NCI-H774 (cell line): ENCODE measurements at regions not wholly inside any gene's neighbourhood (a gene's known extent, or its start where the extent isn't known, plus 50 kb on each side); places are given as distances from the start of the nearest gene placed in this dataset.
"Not testable (repeated sequence)": the region's sequence is repeated elsewhere in the genome, so short reads cannot be mapped to it uniquely, and the experiment has no call there.

Experiments used
- DNase-seq: peaks from one replicate; lab custom pipeline; 2025; lab: John Stamatoyannopoulos, UW

DNA sequence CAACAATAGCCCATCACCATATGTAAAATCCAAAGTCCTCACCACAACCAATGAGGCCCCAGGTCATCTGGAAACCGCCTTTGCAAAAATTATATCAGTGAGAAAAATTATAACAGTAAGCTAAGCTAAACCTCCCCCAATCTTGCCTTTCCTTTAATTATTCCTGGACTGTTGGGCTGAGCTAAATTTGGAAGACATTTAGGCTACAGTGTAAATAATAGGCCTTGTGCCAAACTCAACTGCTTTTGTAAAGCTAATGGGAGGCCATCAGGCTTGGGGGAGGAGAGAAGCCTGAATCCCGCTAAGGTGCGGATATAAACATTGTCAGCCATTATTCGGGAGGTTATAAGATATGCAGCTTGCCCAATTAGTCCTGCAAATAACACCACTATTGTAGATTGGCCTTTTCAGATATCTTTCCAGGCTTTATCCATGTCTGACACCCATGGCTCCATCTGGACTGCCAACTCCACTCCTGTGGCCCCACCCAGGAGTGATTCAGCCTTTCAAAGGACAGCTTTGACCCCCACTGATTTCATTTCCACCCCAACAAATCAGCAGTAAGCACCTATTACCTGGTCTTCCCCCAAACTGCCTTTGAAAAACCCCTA is 53.0 kb upstream of the CA12 start:
- DNase-seq, result peak; percentile 67

DNA sequence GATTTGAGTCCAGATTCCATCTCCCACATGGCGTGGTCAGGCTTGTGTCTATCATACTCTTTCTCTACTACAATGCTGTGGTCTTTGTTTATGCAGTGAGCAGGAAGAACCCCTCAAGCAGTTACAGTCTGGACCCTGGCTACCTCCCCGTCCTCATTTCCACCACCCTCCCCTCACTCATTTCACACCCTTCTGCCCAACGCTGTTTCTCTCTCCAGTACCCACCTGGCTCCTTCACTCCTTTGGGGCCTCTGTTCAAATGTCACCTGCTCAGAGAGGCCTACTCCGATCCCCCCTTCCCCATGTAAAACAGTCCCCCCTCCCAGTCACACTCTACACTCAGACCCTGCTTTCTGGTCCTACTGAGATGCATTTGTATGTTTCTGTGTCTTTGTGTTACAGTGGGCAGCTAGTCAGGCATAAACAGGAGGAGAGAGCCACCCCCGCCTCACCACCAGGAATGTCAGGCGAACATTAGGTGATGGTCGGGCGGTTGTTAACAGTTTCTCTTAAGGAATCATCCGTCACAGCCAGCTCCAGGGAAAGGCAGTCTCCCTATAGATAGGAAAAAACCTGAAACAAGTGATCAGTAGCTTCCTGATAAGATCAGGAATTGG is 53.7 kb upstream of the CA12 start:
- DNase-seq, result no peak

DNA sequence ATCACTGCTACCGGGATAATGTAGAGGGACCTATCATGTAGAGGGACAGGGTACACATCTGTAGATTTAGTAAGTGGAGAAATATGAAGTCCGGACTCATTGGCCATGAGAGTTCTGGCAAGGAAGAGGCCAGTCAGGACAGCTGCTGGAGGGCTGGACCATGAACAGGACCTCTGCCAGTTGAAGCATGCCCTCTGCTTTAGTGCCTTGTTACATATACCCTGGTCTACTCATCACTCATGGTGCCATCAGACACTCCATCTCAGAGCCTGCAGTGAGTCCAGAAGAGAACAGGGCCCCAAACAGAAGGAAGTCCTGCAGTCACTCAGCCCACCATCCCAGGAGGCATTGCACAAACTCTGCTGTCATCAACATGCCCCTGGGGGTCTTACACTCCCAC is 54.7 kb upstream of the CA12 start:
- DNase-seq, result no peak

DNA sequence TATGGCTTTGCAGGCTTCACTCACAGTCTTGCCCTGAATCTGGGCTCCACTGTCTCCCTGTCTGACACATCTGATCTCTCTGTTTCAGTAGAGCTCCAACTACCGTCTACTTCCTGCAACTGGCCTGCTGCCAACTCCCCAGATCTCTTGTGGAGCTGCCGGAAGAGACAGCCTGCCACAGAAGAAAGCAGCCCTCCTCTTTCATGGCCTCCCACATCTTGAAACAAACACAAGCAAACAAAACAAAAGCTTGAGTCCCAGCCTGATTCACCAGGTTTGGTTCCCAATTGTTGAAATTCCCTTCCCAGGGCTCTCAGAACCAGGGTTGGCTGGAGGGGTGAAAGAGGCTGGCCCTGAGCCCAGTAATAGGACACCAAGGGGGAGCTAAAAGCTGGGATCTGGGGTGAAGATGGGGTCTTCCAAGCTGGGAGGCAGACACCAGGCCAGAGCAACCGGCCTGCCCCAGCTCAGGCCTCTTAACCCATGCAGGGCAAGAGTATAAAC is 55.3 kb upstream of the CA12 start:
- peak; percentile 36 for DNase-seq

DNA sequence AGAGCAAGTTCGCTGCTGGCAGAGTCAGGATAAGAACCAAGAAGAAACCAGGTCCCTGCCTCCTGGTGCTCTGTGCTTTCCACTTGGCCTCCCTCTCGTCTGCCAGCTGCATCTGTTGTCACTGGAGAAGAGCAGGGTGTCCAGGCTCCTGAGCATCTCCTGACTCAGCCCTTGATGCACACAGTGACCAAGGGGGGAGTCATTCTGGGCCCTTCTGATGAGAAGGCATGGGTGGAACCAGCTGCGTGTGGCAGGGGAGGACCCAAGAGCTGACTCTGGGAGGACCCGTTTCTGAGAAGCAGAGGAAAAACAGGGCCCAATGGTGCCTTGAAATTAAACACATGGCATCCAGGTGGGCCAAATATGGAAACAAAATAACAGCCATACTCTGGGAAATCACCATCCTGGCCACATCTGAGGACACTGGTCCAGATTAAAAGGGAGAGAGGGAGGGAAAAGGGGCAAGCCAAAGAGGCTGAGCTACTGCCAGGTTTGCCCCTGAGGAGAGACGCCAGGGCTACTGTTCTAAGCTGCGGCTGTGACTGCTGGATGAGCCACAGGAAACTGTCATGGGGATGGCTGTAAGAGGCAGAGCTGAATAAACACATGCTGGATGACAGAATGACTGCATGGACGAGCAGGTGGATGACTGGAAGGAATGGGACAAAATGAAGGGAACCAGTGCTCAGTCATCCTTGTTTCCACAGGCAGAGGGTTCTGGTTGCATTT is 58.1 kb upstream of the CA12 start:
- DNase-seq, result no peak

DNA sequence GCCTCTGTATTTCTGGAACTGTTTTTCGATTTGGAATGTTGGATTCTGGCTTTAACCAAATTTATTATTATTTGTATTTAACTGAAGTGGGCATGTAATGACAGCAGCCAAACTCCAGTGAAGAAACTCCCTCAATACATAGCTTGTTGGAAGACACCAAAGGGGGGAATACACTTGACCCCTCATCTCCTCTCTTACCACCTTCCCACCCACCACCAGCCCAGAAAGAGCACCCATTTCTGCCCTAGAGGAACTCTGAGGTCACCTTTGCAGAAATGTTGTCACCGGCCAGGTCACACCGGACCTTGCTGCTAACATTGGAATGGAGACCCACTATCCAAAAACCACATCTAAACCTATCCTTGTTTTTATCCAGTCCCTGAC is 58.6 kb upstream of the CA12 start:
- DNase-seq, result no peak

DNA sequence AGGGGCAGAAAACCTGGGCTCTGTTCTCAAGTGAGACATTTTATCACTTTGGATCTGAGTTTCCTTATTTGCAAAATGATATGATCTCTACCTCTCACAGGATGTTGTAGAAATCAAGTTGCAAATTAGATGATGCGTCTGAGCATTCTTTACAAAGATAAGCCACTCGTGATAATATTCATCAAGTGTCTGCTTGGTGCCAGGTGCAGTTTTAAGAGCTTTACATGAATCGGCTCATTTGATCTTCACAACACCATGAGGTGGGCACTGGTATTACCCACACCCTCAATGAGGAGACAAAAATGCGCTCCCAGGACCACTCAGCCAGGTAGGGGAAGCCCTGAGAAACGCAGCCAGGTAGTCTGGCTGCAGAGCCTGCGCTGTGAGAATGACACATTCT is 59.1 kb upstream of the CA12 start:
- DNase-seq, result no peak

DNA sequence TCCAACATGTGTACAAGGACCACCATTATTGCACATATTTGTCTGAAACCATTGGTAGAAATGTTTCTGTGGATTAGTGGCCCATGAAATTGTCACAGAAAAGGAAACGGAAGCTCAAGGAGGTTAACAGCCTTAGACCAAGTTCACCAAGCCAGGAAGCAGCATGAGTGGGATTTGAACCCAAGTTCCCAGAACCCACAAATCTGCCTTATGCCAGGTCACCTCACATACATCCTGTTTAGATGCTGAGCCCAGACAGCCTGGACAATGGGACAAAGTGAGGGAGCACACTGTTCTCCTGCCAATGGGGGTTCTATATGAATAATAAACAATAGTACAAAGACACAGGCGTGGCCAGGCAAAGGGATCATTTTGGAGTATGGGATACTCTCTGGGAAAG is 59.6 kb upstream of the CA12 start:
- no peak for DNase-seq

DNA sequence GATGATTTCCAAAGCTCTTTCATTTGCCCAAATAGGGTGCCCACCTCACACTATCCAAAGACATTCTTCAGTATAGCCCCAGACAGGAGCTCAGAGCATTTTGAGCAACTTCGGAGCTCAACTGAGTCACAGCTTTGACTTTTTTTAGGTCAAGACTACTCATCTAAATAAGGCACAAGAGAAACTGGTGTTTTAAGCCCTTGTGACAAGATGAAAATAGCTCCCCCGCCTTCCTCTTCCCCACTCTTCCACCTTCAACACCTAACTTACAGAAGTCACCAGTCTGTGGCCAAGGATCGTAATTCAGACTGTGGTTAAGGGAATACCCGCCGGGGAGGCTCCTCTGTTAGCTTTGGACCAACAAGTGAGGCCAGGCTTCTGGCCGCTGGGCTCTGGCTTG is 60.4 kb upstream of the CA12 start:
- no peak for DNase-seq

DNA sequence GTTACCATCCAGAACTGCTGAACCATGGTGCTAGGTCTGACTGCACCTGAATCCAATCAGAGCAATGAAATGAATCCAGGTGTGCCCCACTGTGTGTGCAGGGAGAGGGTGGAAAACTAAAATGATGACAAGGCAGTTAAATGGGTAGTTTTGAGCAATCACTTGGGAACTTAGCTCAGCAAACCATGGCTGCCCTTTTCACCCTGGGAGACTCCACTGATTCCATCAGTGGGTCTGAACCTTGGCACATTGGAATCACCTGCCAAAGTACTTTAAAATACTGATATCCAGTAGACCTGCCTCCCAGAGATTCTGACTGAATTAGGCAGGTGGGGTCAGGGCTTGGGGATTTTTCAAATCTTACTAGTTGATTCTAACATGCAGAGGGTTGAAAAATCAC is 59.8 kb upstream of the USP3 start:
- no peak for DNase-seq

DNA sequence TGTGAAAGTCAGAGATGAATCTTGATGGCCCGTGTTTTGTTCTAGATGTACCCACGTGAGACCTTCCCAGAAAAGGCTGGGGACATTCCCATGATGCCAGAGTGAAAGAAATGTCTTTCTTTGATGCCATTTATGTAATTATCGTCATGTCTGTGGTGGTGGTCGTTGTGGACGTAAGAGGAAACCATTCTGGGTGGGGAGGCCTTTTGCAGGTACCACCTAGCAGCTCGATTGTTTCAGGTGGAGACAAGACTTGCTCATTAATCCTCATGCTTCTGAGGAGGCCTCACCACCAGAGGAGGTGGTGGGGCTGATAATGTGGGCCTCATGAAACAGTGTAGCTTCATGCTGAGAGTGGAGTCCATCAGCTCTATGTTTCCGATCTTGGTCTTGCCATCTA is 58.1 kb upstream of the USP3 start:
- no peak for DNase-seq

DNA sequence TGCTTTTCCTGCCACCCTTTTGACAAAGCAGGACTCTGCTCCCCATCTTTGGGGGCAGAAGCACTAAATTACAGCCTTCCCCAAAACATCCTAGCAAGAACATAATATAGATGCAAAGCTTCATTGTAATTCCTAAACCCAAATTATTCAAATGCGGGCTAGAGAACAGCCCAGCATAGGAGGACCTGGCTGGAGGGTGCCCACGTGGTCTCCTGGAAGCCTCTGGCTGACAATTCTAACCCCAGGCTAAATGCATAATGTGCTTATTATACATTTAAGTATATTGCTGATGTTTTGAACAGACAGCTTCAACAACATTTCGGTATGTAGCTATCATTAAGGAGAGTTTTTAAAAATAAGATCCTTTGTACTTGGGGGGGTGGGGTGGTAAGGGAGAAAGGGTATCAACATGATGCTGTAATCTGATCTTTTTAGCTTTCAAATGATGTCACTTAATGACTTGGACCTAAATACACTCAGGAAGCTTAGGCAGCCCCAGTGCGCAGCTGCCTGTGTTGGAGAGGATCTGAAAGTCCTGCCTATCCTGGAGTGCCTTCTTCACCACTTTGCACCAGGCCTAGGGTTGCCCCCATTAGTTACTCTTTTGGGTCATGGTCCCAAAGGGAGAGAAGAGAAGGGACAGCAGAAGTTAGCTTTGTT is 57.2 kb upstream of the USP3 start:
- DNase-seq, result peak; percentile 49

DNA sequence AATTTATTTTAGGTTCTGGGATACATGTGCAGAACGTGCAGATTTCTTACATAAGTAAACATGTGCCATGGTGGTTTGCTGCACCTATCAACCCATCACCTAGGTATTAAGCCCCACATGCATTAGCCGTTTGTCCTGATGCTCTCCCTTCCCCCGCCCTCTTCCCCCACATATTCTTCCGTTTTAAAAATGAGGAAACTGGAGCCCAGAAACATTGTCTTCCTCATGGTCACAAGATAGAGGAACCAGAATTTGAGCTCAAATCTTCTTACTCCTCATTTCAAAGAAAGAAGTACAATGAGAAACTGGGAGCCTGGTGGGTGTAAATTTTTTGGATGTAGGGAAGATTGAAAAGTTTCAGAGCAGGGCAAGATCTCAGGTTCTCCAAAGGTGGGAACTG is 56.1 kb upstream of the USP3 start:
- no peak for DNase-seq

DNA sequence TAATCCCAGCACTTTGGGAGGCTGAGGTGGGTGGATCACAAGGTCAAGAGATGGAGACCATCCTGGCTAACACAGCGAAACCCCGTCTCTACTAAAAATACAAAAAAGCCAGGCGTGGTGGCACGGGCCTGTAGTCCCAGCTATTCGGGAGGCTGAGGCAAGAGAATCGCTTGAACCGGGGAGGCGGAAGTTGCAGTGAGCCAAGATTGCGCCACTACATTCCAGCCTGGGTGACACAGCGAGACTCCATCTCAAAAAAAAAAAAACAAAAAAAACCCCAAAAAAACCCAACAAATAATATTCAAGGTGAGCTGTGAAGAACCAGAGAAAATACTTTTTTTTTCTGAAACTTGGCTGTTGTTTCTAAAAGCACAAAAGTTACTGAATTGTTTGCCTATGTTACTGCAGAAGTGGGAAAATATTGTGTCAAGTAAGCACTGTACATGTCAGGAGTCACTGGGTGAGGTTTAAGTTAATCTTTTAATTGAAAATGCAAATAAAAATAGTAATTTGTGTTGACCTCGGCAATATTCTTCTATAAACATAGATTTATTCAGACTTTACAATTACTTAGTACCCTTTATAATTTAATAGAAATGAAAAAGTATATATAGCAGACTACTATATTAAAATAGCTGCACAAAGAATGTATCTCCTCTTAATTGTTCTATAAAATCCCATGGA is 55.4 kb upstream of the USP3 start:
- DNase-seq, result not testable (repeated sequence)

DNA sequence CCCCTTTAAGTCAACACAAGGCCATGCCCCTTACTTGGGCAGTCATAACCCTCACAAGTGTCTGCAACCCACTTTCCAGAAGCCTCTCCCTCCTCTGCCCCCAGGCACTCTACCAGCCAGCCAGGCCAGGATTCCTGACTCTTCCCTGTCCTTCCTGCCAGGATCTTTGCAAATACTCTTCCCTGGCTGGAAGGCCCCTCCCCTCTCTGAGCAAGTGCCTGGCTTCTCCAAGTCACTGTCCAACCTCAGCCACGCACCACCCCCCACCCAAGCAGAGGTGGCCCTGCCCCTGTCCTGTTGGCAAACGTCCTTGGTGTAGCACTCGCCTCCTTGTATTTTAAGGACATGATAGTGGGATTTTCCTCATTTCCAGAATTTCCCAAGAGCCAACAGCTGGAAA is 54.7 kb upstream of the USP3 start:
- DNase-seq, result no peak

DNA sequence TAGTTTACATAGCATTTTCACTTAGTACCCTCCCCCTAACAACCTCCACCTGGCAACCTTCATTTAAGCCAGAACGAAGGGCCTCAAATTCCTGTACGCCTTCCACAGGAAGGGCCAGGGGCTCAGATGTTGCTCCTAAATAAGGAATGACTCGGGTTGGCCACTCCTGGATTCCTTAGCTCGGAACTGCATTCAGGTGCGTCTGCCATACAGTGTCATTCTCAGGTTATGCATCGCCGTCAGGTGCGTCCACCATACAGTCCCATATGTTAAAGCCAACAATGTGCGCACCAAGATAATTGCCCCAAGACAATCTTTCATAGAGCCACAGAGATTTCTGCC is 53.5 kb upstream of the USP3 start:
- DNase-seq, result no peak

DNA sequence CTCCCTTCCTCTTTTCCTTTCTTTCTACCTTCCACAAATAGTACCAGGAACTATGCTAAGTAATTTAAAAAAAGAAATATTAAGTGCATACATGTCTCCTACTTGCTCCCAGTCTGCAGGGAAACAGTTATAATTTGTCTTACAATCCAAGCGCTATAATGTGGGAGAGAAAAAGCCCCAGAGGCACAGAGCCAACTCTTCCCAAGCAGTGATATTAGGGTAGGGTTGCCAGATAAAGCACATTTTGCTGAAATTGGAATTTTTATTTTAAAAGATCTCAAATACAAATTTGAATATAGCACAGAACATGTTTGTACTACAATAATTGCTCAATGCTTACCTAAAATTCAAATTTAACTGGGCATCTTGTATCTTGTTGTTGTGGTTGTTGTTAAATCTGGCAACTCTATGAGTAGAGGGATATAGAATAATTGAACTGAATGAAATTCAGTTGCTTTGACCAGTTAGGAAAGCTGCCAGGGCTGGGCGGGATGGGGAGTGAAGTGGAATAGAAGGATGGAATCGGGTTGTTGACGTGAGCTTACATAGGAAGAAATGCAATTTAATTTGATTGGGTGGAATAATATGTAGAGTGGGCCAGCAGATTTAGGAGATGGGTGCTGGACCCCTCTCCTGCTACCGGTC is 52.6 kb upstream of the USP3 start:
- no peak for DNase-seq

DNA sequence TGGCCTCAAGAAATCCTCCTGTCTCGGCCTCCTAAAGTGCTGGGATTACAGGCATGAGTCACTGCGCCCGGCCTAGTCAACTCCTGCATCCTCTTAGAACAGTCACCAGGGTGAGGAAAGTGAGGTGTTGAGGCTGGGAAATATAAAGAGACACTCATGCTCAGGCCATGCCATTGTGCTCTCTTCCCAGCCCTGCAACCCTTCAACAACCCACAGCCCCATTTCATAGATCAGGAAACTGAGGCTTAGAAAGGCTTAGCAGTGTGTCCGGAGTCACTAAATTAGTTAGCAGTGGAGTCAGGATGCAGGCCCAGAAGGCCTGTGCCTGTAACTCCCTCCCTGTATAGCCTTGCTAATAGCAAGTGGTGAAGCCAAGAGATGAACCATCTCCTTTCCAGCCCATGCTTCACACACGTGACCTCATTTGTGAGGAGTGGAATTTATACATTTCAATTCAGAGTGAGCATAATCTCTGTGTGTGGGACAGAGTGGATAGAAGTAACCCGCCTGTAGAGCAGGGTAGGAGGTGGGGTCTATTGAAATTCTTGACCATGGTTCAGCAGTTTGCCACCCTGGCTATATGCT is 51.7 kb upstream of the USP3 start:
- no peak for DNase-seq

DNA sequence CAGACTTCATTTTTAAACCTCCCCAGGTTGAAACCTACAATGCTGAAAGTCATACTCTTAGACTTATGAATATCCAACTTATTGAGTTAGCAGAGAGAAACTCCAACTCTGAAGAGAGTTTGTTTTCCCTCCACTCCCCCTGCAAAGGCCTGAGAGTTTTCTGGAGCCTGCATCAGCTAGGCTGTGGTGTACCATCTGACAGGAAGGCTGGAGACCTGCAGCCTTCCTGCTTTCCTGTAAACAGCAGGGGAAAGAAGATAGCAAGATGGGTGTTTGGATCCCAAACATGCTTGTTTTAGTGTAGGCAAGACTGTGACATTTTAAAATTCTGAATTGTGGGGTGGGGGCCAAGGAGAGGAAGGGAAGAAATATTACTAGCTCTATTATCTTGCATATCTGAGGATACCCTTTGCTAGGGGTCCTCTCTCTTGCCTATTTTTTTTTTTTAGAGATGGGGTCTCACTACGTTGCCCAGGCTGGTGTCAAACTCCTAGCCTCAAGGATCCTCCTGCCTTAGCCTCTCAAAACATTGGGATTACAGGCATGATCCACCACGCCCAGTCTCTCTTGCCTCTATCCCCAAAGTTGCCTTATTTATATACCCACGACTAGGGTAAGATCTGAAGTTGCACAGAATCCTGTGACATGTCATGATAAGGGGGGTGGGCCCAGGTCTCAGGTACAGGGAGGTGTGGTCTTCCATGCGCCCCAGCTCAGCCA is 51.0 kb upstream of the USP3 start:
- no peak for DNase-seq

DNA sequence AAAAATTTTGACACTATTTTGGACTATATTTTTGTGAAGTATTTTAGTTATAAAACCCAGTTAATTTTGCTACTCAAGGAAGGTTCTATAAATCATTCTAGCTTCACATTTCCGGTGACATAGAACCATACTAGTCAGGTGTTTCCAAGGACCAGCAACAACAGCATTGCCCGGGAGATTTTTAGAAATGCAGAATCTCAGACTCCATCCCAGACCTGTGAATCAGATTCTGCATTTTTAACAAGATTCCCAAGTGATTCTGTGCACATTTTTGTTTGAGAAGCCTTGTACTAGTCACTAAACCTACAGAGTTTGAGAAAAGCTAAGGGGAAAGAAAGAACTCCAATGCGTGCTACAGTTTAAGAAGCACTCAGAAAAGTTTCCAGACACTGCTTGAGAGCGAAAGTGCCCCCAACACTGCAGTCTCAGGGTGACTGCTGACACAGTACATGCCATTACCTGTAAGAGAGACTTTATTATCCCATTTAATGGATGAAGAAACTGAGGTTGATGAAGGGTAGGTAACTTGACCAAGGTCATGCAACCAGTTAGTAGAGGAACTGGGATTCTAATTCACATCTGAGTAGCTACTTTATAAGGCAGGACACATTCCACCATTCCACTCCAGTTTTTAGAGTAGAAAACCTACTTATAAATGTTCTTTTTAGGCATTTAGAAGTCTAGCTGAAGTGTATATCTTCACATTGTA is 49.7 kb upstream of the USP3 start:
- DNase-seq, result no peak
